Esophagus (tissue), 2 donors: ENCODE measurements at regions not wholly inside any gene's neighbourhood (a gene's known extent, or its start where the extent isn't known, plus 50 kb on each side); places are given as distances from the start of the nearest gene placed in this dataset.

Experiments
- H3K27ac ChIP-seq, 2 donors: one replicate each; pipeline ENCODE4 v1.5.1; 2013; ENCODE audit warnings: low read depth in 2 of 2, mild to moderate bottlenecking in 2 of 2, inconsistent platforms in 1 of 2, low read length in 1 of 2, moderate library complexity in 1 of 2
- H3K27me3 ChIP-seq, 2 donors: one replicate each; pipeline ENCODE4 v1.6.1; 2013; ENCODE audit warnings: low read length in 2 of 2, control low read depth in 1 of 2, mild to moderate bottlenecking in 1 of 2; ENCODE audit not compliant: insufficient read depth in 2 of 2, control insufficient read depth in 1 of 2
- H3K36me3 ChIP-seq, 2 donors: one replicate each; pipeline ENCODE4 v1.6.1; 2013; ENCODE audit warnings: low read length in 1 of 2; ENCODE audit not compliant: control insufficient read depth in 2 of 2, insufficient read depth in 2 of 2
- H3K4me1 ChIP-seq, 2 donors: one replicate each; pipeline ENCODE4 v1.6.1; 2013; ENCODE audit warnings: low read length in 1 of 2; ENCODE audit not compliant: control insufficient read depth in 2 of 2, insufficient read depth in 2 of 2
- H3K4me3 ChIP-seq, 2 donors: one replicate each; pipeline ENCODE4 v1.5.1; 2013; ENCODE audit warnings: low read length in 2 of 2, mild to moderate bottlenecking in 2 of 2, low read depth in 1 of 2, moderate library complexity in 1 of 2
- H3K9me3 ChIP-seq, 2 donors: one replicate each; pipeline ENCODE4 v1.6.1; 2013; ENCODE audit warnings: mild to moderate bottlenecking in 2 of 2, low read depth in 1 of 2, low read length in 1 of 2, moderate library complexity in 1 of 2; ENCODE audit not compliant: control insufficient read depth in 2 of 2, insufficient read depth in 1 of 2
- WGBS, 2 donors: extraction: QIAGEN DNeasy Blood & Tissue Kit; methylation state at CpG; one replicate each; pipeline ENCODE4 v1.1.7; 2013; 5-methylcytosine and 5-hydroxymethylcytosine counted together
- donor health status: healthy with polysubstance abuse.
- donor health status: Bipolar disorder and iron deficiency.

GRCh38 chr9:80836013-80836412 lies 853.3 kb downstream of the TLE1 start:
- Histone ChIP-seq H3K36me3 (no peaks in the 10 kb centered on the region), H3K4me3 (no peak overlapping the region), H3K27me3 (no peaks in the 10 kb centered on the region), H3K9me3 (no peaks in the 10 kb centered on the region), H3K4me1 (no peaks in the 10 kb centered on the region), H3K27ac (no peak overlapping the region)

DNA sequence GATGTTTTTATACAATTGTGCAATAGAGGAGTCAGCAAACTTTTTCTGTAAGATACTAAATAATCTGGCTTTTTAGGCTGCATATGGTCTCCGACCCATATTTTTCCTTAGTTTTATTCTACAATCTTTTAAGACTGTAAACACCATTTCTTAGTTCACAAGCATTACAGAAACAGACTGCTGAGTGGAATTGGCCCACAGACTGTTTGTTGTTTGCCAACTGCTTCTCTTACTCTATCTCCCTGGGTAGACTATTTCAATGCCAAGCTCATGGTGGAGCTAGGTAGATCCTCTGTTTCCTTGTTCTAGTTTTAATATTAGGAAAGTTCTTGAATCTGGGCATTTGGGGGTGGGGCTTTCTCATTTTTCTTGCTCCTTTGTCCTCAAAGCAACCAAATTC lies 857.6 kb downstream of the TLE1 start:
- no peak overlapping the region for H3K27ac ChIP-seq
- no peaks in the 10 kb centered on the region for H3K27me3 ChIP-seq
- 89 to 93% methylated on average over 1 of the region's 1 CpG for WGBS, 2 donors
- no peaks in the 10 kb centered on the region for H3K9me3 ChIP-seq
- H3K36me3 ChIP-seq: no peaks in the 10 kb centered on the region
- H3K4me3 ChIP-seq: no peak overlapping the region
- no peaks in the 10 kb centered on the region for H3K4me1 ChIP-seq

- 48 to 61% methylated on average over 2 of the region's 2 CpGs for WGBS, 2 donors
- no peak overlapping the region for H3K4me3 ChIP-seq
- no peaks in the 10 kb centered on the region for H3K4me1 ChIP-seq
- H3K27ac ChIP-seq: no peak overlapping the region
- H3K9me3 ChIP-seq: no peaks in the 10 kb centered on the region
- H3K27me3 ChIP-seq: no peaks in the 10 kb centered on the region
- H3K36me3 ChIP-seq: no peaks in the 10 kb centered on the region
Measured at GRCh38 chr9:80811656-80812055, 877.7 kb downstream of the TLE1 start.

DNA sequence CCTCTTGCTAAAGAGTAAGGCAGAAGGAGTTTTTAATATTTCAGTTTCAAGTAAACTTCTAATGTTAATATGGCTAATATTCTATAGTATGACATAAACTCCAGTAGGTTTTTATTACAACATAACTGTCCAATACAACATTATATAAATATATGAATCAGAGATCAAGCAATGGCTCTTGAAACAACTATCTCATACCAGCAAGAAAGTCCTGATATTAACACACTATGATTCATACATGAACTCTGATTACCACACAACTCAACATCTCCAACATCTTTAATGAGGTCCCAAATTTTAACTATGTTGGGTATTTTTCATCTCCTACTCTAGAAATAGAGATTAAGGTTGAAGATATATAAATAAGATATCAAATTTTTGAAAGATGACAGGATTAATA lies 878.3 kb downstream of the TLE1 start:
- no peaks in the 10 kb centered on the region for H3K4me1 ChIP-seq
- no peaks in the 10 kb centered on the region for H3K36me3 ChIP-seq
- H3K9me3 ChIP-seq: no peaks in the 10 kb centered on the region
- no peak overlapping the region for H3K4me3 ChIP-seq
- no peak overlapping the region for H3K27ac ChIP-seq
- H3K27me3 ChIP-seq: no peaks in the 10 kb centered on the region

GRCh38 chr9:80806671-80807070 lies 882.7 kb downstream of the TLE1 start:
- Histone ChIP-seq H3K27ac (no peak overlapping the region), H3K36me3 (no peaks in the 10 kb centered on the region), H3K9me3 (no peaks in the 10 kb centered on the region), H3K4me1 (no peaks in the 10 kb centered on the region), H3K27me3 (no peaks in the 10 kb centered on the region), H3K4me3 (no peak overlapping the region)

DNA sequence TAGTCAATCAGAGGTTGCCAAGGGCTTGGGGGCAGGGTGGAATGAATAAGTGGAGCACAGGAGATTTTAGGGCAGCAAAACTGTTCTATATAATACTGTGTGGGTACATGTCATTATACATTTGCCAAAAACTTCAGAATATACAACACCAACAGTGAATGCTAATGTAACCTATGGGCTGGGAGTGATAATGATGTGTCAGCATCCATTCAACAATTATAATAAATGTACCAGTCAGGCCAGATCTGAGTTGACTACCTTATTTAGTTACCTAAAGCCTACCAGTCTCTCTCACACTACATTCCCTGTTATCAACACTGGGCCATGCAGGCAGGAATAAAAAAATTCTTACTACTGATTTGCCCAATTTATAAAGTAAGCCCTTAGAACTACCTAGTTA lies 884.5 kb downstream of the TLE1 start:
- H3K4me1 ChIP-seq: no peaks in the 10 kb centered on the region
- no peaks in the 10 kb centered on the region for H3K36me3 ChIP-seq
- no peaks in the 10 kb centered on the region for H3K9me3 ChIP-seq
- H3K4me3 ChIP-seq: no peak overlapping the region
- H3K27me3 ChIP-seq: no peaks in the 10 kb centered on the region
- H3K27ac ChIP-seq: no peak overlapping the region

DNA sequence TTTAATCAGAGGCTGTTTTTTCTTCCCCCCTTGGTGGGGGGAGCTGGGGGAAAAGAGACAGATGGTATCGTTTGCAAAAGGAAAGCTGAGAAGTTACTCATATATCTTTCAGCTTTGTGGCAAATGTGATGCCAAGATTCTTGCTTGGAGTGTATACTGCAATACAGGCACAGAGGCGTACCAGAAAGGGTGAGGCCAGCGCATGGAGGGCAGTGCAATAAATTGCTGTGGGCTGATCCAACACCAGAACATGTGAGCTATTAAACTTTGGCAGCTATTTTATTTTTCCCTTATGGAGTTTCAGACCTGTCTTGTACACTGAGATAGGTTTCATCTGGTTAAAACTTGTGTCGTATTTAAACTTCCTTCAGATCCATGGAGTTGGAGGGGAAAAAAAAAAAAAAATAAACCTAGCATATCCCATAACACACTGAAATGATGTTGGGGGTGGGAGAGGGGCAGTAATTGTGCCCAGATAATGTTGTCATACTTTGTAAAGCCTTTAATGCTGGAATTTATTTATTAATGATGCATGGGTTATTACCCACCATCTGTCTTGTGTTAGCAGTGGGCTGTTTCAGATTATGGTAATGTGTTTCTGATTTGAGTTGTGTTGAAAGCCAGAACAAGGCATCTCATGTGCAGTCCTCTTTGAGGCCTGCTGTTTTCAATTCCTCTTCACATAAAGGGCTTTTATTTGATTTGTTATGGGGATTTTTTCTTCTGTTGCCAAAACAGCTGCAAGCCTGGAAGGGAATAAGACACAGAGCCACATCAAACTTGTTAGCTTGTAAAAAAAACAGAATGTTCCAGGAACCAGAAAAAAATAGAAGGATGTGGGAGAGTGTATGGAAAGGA lies 891.3 kb downstream of the TLE1 start:
- Histone ChIP-seq H3K4me3 (no peak overlapping the region), H3K4me1 (no peaks in the 10 kb centered on the region), H3K27ac (no peak overlapping the region), H3K27me3 (no peaks in the 10 kb centered on the region), H3K9me3 (no peaks in the 10 kb centered on the region), H3K36me3 (no peaks in the 10 kb centered on the region)
- WGBS, 2 donors: 26 to 52% methylated on average over 4 of the region's 4 CpGs

GRCh38 chr9:80797101-80797829 lies 892.1 kb downstream of the TLE1 start:
- 52 to 58% methylated on average over 4 of the region's 4 CpGs for WGBS, 2 donors
- Histone ChIP-seq H3K4me1 (no peaks in the 10 kb centered on the region), H3K4me3 (no peak overlapping the region), H3K27me3 (no peaks in the 10 kb centered on the region), H3K9me3 (no peaks in the 10 kb centered on the region), H3K27ac (no peak overlapping the region), H3K36me3 (no peaks in the 10 kb centered on the region)

- no peak overlapping the region for H3K4me3 ChIP-seq
- no peaks in the 10 kb centered on the region for H3K27me3 ChIP-seq
- H3K9me3 ChIP-seq: no peaks in the 10 kb centered on the region
- H3K27ac ChIP-seq: peak overlapping the region in 1 of 2 donors; percentile 15
- 47 to 59% methylated on average over 7 of the region's 7 CpGs for WGBS, 2 donors
- H3K4me1 ChIP-seq: no peaks in the 10 kb centered on the region
- H3K36me3 ChIP-seq: no peaks in the 10 kb centered on the region
Measured at GRCh38 chr9:80796632-80797031, 892.7 kb downstream of the TLE1 start.

GRCh38 chr9:80794197-80794596 lies 895.1 kb downstream of the TLE1 start:
- Histone ChIP-seq H3K4me1 (no peaks in the 10 kb centered on the region), H3K4me3 (no peak overlapping the region), H3K27ac (no peak overlapping the region), H3K9me3 (no peaks in the 10 kb centered on the region), H3K36me3 (no peaks in the 10 kb centered on the region), H3K27me3 (no peaks in the 10 kb centered on the region)
- 72 to 76% methylated on average over 5 of the region's 5 CpGs for WGBS, 2 donors
